Inferior parietal cortex (tissue), 1 donor: ENCODE measurements at regions not wholly inside any gene's neighbourhood (a gene's known extent, or its start where the extent isn't known, plus 50 kb on each side); places are given as distances from the start of the nearest gene placed in this dataset.
"Not testable (repeated sequence)": the region's sequence is repeated elsewhere in the genome, so short reads cannot be mapped to it uniquely, and the experiment has no call there.

Source experiments
- DNase-seq: peaks from one replicate; pipeline ENCODE4 v3.0.0-alpha.2; 2016; ENCODE audit errors: extremely low spot score

GRCh38 chr10:45117940-45118339, 117.2 kb downstream of the ZNF22 start:
- DNase-seq = not testable (repeated sequence)

DNA sequence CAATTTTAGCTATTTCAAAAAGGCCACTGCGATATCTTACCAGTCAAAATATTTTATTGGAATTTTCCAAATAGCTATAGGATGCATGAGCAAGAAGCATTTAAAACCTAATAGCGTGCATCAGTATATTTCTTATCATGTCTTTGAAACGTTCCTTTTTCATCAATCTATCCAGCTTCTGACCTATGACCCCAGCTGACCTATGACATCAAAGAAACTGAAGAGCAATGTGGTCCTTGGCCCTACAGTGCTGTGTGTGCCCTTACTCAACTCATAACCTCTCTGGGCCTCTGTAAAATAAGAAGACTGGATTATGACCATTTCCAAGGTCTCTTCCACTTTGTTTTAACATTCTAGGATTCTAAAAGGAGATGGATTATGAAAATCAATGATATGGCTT, 118.2 kb downstream of the ZNF22 start:
- no peak for DNase-seq

GRCh38 chr10:45122180-45122860, 121.6 kb downstream of the ZNF22 start:
- not testable (repeated sequence) for DNase-seq

DNA sequence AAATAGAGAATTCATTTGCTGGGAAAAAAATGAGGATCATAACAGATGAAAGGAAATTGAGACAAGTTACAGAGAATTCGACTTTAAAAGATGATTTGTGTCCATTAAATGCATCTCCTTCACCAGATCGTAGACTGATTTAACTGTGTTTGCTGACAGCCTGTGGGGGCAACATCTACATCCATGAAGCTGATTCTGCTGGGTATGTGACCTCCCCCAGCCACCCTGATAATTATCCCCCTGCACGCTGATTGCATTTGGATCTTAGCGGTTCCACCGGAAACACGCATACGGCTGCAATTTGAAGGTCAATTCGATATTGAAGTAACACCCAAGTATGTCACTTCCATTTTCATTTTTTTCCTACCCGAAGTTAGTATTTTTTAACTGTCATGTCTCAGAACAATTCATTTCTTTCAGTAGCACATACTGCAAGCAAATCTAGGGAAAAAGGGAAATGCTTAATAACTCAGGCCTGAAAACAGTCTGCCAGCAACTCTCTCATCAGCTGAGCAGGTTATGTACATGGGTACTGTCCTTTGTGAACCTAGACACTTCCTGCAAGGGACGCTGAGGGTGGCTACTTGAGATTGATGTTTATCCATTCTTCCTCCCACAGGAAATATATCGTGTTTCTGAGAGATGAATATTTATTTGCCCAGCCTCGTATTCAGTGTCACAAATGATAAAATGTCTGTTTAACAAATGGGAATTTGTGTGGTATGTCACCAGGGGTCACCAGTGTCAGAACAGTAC, 134.9 kb downstream of the ZNF22 start:
- DNase-seq = no peak

DNA sequence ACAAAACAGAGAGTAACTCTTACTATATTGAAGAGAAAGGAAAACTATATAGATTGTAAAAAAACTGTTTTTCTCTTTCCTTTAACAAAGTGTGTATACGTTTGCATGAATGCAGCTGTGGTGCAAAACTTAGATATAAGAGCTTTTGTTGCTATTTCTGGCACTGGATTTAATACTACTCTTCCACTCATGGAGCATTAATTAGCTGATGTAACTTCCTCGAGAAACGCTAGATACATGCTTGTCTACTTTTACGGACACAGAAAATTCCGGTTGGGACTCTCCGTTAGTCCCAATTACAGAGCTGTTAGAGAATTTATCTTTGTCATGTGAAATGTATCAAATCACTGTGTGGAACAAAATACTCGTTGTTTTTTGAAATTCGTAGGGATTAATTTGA, 135.5 kb downstream of the ZNF22 start:
- no peak for DNase-seq

DNA sequence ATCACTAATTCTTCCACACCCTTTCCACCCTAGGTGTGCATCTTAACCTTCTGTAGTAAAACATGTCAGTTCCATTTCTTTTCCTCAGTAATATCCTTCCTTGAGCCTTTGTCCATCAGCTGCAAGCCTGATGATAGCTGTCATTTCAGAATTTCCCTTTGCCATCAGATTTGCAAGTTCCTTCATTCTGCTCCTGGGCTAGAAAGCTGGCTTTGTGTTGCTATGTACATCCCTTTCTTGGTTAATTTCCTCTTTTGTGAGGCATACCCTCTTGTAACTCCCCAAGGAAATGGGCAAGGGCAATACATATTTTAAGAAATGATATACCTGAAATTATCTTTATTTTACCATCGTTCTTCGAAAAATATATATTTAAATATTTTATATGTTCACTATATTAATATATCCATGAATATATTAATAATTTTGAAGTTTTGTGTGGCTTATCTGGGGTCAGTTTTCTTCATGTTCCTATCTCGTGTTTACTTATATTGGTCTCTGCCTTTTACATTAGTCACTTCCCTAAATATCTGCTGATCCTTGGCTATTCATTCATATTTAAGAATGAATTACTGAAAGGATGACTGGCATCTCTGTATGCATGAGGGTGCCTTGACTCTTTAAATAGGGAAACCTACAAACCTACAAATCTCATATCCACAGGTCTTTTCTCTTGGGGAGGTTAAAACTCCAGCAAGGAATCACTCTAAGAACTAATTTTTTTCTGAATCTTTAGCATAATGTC, 143.8 kb downstream of the ZNF22 start:
- no peak for DNase-seq

DNA sequence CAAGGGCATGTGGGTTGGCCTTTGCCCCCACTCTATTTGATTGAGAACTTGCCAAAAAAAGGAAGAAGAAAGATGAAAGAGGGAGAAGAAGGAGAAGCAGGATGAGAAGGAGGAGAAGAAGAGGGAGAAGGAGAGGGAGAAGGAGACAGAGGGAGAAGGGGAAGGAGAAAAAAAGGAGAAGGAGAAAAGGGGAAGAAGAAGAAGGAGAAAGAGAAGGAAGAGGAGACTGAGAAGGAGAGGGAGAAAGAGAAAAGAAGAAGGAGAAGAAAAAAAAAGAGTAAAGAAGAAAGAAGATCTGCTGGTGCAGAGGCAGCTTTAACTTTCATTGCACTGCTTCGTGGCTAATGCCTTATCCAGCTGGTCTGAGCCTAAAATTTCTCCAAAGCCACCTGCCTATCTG, 144.4 kb downstream of the ZNF22 start:
- not testable (repeated sequence) for DNase-seq

DNA sequence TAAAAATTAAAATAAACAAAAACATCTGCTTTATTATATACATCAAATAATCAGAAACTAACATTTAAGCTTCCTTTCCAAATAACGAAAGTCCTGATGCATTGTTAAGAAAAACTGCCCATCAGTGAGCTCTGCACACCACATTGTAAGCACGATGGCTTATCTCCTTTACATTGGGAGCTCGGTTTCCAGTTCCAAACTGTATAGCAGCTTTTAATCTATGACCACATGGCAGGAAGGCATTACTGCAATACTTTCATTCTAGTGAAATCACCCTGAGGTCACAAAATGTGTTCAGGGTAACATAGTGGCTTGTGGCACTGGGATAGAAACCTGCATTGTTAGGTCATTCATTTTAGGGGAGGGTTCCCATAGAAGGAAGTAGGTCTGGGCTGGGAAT, 146.3 kb downstream of the ZNF22 start:
- DNase-seq = no peak

DNA sequence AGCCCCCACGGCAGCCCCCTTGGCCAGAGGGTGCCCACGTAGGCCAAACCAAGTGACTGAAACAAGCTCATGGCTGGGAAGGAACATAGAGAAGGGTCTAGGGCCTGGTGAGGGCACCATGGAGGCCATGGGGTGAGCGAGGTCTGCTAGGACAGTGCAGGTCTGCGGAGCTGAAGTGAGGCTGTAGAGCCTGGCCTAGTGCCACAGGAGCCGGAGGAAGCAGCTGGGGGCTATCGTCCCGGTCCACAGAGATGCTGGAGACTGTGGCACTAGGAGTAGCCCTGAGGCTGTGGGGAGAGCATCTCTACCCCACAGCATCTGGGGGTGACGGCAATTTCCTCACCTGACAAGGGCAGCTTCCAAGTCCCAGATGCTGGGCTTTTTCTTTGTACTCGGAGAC, 150.3 kb downstream of the ZNF22 start:
- no peak for DNase-seq

- DNase-seq = no peak
These were observed 150.9 kb downstream of the ZNF22 start for GRCh38 chr10:45151467-45152214.

GRCh38 chr10:45152726-45153125, 152.0 kb downstream of the ZNF22 start:
- DNase-seq = no peak

- no peak for DNase-seq
These were observed 153.8 kb downstream of the ZNF22 start for GRCh38 chr10:45154502-45154901.

DNA sequence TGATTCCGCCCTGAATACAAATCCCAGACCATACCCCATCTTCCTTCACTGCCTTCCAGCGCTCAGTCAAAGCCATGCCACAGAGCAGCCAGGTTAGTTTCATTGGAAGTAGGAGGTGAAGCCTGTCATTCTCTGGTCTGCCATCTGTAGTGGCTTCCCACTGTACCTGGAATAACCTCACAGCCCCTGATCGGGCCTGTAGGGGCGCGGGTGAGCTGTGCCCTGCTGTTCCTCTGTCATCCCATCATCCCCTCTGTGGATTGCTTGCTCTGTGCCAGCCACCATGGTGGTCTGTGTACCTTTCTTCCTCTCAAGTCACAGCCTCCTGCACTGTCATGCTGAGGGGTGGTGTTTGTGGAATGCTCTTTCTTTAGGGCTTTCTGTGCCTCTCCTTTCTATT, 155.1 kb downstream of the ZNF22 start:
- DNase-seq = no peak

DNA sequence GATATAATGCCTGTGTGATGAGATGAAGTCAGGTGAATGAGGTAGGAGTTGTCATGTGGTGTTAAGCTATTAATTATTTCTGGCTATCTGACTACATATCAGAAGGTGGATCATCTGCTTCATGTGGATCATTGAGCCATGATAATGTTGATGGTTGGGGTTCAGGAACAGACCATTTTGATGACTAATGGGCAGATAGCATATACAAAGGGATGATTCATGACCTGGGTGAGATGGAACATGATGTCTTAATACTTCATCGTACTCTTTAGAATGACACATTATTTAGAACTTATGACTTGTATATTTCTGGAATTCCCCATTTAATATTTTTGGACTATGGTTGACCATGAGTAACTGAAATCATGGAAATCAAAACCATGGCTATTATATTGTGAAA, 155.1 kb downstream of the OR13A1 start:
- DNase-seq = no peak

DNA sequence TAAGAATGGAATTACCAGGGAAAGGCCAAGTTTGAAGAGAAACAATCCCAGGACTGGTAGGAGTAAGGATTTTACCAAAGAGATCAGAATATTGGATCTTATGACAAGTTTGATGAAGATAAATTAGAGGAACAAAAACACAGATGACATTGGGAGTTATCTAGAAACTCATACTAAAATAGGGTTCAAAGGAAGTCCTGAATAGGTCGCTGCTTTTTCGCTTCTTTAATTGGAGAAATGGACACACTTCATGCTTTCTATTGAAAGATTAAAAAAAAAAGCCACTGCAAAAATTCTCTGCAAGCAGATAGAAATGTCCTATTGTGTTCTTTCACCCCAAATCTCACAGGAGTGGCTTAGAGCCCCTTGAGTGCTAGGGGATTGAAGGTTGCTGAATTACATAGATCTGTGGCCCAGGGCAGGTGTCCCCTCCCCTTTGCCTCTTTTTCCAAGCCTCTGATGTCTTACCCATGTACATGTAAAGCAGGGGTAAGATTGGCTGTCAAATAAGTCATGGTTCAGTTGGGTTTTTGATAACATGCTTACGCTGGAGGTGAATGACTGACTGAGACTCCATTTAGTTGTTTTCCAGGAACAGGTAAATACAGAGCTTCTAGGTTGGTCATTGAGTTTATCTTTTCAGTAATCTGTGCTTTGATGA, 152.0 kb downstream of the OR13A1 start:
- DNase-seq = no peak

DNA sequence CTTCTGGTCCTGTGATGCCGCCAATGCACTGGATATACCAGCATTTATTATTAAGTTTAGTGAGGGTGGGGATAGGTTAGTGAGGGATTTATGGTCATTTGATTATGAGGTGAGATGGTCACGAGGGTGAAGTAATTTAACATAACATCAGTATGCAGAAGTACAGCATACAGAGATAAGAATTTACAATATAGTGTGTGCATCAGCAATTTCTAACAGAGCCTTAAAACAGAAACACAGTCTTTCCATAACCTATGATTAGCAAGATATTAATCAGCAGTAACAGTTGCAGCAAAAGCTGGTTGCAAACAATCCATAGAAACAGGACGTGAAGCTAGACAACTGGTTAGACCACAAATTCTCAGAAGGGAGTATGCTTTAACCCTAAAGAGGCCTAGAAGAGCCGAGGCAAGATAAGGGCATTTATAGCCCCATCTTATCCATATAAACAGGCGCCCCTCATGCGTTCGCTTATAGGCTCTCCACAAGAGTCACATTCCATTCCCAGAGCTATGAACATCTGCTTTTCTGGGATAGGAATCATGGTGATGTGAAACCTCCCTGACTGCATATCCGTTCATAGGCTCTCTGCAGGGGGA, 139.8 kb downstream of the OR13A1 start:
- not testable (repeated sequence) for DNase-seq

DNA sequence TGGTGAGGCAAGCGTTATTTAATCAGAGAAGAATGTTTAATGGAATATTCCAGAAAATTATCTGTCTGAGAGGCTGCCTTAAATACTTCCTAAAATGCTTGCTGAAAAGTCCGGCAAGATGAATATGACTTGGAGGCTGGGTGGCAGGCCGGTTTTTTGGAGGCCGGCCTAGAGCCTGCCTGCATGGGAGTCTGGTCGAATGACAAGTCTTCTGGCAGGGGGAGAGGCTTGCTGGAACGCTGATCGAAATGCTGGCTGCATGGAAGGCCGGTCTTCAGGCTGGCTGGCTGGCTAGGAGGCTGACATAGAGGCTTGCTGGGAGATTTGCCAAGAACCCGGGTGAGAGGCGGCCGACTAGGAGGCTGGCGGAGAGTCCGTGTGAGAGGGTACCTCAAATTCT, 135.7 kb downstream of the OR13A1 start:
- no peak for DNase-seq

- DNase-seq = no peak
These were observed 134.9 kb downstream of the OR13A1 start for GRCh38 chr10:45180507-45180906.

DNA sequence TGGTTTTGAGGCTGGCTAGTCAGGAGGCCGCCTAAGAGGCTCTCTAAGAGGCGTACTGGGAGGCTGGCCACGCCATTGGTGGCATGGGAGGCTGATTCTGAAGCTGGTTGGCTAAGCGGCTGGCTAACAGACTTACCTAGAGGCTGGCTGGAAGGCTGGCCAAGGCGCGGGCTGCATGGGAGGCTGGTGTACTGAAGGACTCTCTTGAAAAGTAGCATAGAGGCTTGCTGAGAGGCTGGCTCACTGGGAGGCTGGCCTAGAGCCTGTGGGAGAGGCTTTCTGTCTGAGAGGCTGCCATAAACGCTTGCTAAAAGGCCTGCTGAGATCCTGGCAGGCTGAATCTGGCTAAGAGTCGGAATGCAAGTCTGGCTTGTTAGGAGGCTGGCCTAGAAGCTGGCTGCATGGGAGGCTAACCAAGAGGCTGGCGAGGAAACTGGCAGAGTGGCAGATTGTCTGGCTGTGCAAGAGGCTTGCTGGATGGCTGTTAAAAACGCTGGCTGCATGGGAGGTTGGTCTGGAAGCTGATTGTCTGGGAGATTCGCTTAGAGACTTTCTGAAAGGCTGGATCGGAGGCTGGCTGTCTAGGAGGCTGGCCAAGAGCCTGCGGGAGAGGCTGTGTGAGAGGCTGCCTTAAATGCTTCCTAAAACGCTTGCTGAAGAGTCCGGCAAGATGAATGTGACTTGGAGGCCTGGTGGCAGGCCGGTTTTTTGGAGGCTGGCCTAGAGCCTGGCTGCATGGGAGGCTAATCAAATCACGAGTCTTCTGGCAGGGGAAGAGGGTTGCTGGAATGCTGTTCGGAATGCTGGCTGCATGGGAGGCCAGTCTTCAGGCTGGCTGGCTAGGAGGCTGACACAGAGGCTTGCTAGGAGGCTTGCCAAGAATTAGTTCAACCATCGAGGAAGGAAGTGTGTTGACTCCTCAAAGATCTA, 134.2 kb downstream of the OR13A1 start:
- DNase-seq = no peak

GRCh38 chr10:45183174-45183573, 132.2 kb downstream of the OR13A1 start:
- DNase-seq = no peak
